H9 (cell line): ENCODE measurements at regions not wholly inside any gene's neighbourhood (a gene's known extent, or its start where the extent isn't known, plus 50 kb on each side); places are given as distances from the start of the nearest gene placed in this dataset.

Experiments
- DNase-seq: peaks from one replicate; pipeline ENCODE4 v3.0.0-alpha.2; 2017
- H2AFZ ChIP-seq: one replicate; pipeline ENCODE4 v1.6.1; 2013; ENCODE audit warnings: mild to moderate bottlenecking, low read length, control low read depth, moderate library complexity
- H2AK5ac ChIP-seq: 2 replicates; pipeline ENCODE4 v1.6.1; 2013; ENCODE audit warnings: low read length, control low read depth, mixed read lengths; ENCODE audit not compliant: insufficient read length
- H2BK120ac ChIP-seq: one replicate; pipeline ENCODE4 v1.6.1; 2013; ENCODE audit warnings: low read depth, mild to moderate bottlenecking, low read length, control low read depth, inconsistent platforms; ENCODE audit not compliant: poor library complexity, severe bottlenecking
- H2BK12ac ChIP-seq: 2 replicates; pipeline ENCODE4 v1.6.1; 2013; ENCODE audit warnings: low read length, control low read depth, mixed read lengths, low read depth; ENCODE audit not compliant: insufficient read length
- H2BK15ac ChIP-seq: 2 replicates; pipeline ENCODE4 v1.6.1; 2013; ENCODE audit warnings: low read depth, low read length, control low read depth
- H2BK20ac ChIP-seq: one replicate; pipeline ENCODE4 v1.6.1; 2013; ENCODE audit warnings: low read depth, mild to moderate bottlenecking, low read length, control low read depth, inconsistent platforms; ENCODE audit not compliant: poor library complexity, severe bottlenecking
- H2BK5ac ChIP-seq: 2 replicates; pipeline ENCODE4 v1.6.1; 2013; ENCODE audit warnings: low read length, control low read depth, mixed read lengths; ENCODE audit not compliant: insufficient read length
- H3K14ac ChIP-seq: 2 replicates; pipeline ENCODE4 v1.6.1; 2013; ENCODE audit warnings: low read length, control low read depth; ENCODE audit not compliant: insufficient read depth
- H3K18ac ChIP-seq: 2 replicates; pipeline ENCODE4 v1.6.1; 2013; ENCODE audit warnings: low read depth, mild to moderate bottlenecking, mixed read lengths, low read length, control low read depth; ENCODE audit not compliant: insufficient read length
- H3K23ac ChIP-seq: 2 replicates; pipeline ENCODE4 v1.6.1; 2013; ENCODE audit warnings: low read length, control low read depth, mixed read lengths, low read depth; ENCODE audit not compliant: insufficient read length
- H3K23me2 ChIP-seq: 2 replicates; pipeline ENCODE4 v1.6.1; 2013; ENCODE audit warnings: low read depth, mild to moderate bottlenecking, mixed read lengths, low read length, control low read depth; ENCODE audit not compliant: insufficient read length, poor library complexity, severe bottlenecking
- H3K27ac ChIP-seq: 2 replicates; pipeline ENCODE4 v1.5.1; 2013; ENCODE audit warnings: low read length, control low read depth, mixed read lengths, low read depth; ENCODE audit not compliant: insufficient read length
- H3K27me3 ChIP-seq: 2 replicates; pipeline ENCODE4 v1.6.1; 2013; ENCODE audit warnings: low read length, control low read depth, inconsistent platforms; ENCODE audit not compliant: insufficient read depth
- H3K4ac ChIP-seq: 2 replicates; pipeline ENCODE4 v1.6.1; 2013; ENCODE audit warnings: low read depth, mild to moderate bottlenecking, control low read depth, inconsistent platforms, low read length, moderate library complexity
- H3K4me1 ChIP-seq: 2 replicates; pipeline ENCODE4 v1.6.1; 2013; ENCODE audit warnings: low read length, control low read depth, inconsistent platforms; ENCODE audit not compliant: insufficient read depth
- H3K4me2 ChIP-seq: 2 replicates; pipeline ENCODE4 v1.6.1; 2013; ENCODE audit warnings: low read length, control low read depth, mixed read lengths; ENCODE audit not compliant: insufficient read length, insufficient read depth
- H3K56ac ChIP-seq: 2 replicates; pipeline ENCODE4 v1.6.1; 2013; ENCODE audit warnings: low read depth, mild to moderate bottlenecking, mixed read lengths, low read length, control low read depth; ENCODE audit not compliant: insufficient read length
- H3K79me1 ChIP-seq: 2 replicates; pipeline ENCODE4 v1.6.1; 2013; ENCODE audit warnings: low read depth, mild to moderate bottlenecking, moderate library complexity, low read length, control low read depth, inconsistent platforms; ENCODE audit not compliant: insufficient read depth, poor library complexity, severe bottlenecking
- H3K79me2 ChIP-seq: 2 replicates; pipeline ENCODE4 v1.6.1; 2013; ENCODE audit warnings: low read length, control low read depth, inconsistent platforms; ENCODE audit not compliant: insufficient read depth
- H3K9ac ChIP-seq: 2 replicates; pipeline ENCODE4 v1.6.1; 2013; ENCODE audit warnings: low read length, control low read depth, mixed read lengths; ENCODE audit not compliant: insufficient read length; ENCODE audit errors: extremely low read depth
- H3K9me3 ChIP-seq: one replicate; pipeline ENCODE4 v1.6.1; 2013; ENCODE audit warnings: low read depth, low read length, inconsistent platforms; ENCODE audit not compliant: control insufficient read depth
- H3T11ph ChIP-seq: one replicate; pipeline ENCODE4 v1.6.1; 2013; ENCODE audit warnings: mild to moderate bottlenecking, low read length, control low read depth, inconsistent platforms
- H4K20me1 ChIP-seq: one replicate; pipeline ENCODE4 v1.6.1; 2013; ENCODE audit not compliant: control insufficient read depth, insufficient read length, insufficient read depth
- H4K5ac ChIP-seq: 2 replicates; pipeline ENCODE4 v1.6.1; 2013; ENCODE audit warnings: low read depth, mild to moderate bottlenecking, mixed read lengths, low read length, control low read depth; ENCODE audit not compliant: insufficient read length
- H4K8ac ChIP-seq: replicated peaks from 2 replicates; pipeline ENCODE4 v1.6.1; 2013; ENCODE audit warnings: low read length, control low read depth, mixed read lengths, low read depth; ENCODE audit not compliant: insufficient read length
- H4K91ac ChIP-seq: 2 replicates; pipeline ENCODE4 v1.6.1; 2013; ENCODE audit warnings: low read depth, mild to moderate bottlenecking, moderate library complexity, mixed read lengths, low read length, control low read depth; ENCODE audit not compliant: insufficient read length
- H3K27ac Mint-ChIP-seq, 3 experiments: 2 replicates in 2 of 3; 3 replicates in 1 of 3; pipeline ENCODE4 v1.8.0; 2020 to 2021; ENCODE audit warnings: mixed read lengths in 3 of 3, mild to moderate bottlenecking in 1 of 3, moderate library complexity in 1 of 3
- H3K27me3 Mint-ChIP-seq: 2 replicates; pipeline ENCODE4 v1.8.0; 2021; ENCODE audit warnings: low read depth, mild to moderate bottlenecking, moderate library complexity, mixed read lengths
- H3K36me3 Mint-ChIP-seq, 3 experiments: 2 replicates in 2 of 3; 3 replicates in 1 of 3; pipeline ENCODE4 v1.8.0; 2020 to 2021; ENCODE audit warnings: low read depth in 3 of 3, mixed read lengths in 3 of 3; ENCODE audit not compliant: insufficient read depth in 1 of 3
- H3K4me1 Mint-ChIP-seq, 2 experiments: 2 replicates each; pipeline ENCODE4 v1.8.0; 2020; ENCODE audit warnings: mixed read lengths in 2 of 2
- H3K4me3 Mint-ChIP-seq, 2 experiments: 2 replicates in 1 of 2; 3 replicates in 1 of 2; pipeline ENCODE4 v1.8.0; 2020 to 2021; ENCODE audit warnings: mild to moderate bottlenecking in 2 of 2, mixed read lengths in 2 of 2, moderate library complexity in 1 of 2
- H3K9me3 Mint-ChIP-seq, 2 experiments: 2 replicates in 1 of 2; 3 replicates in 1 of 2; pipeline ENCODE4 v1.8.0; 2020; ENCODE audit warnings: mild to moderate bottlenecking in 2 of 2, mixed read lengths in 2 of 2, moderate library complexity in 1 of 2
- WGBS: extraction: QIAGEN DNeasy Blood & Tissue Kit; methylation state at CpG from one replicate; pipeline ENCODE4 v1.1.7; 2013; ENCODE audit warnings: missing lambda C conversion rate, low lambda C conversion rate, mixed read lengths; ENCODE audit not compliant: insufficient read length; ENCODE audit errors: extremely low coverage; 5-methylcytosine and 5-hydroxymethylcytosine counted together
- TF ChIP-seq, protein P1 (sequence below): fragments of 200-600 bp; sonication (generic); conservative IDR thresholded peaks from 3 replicates; pipeline ENCODE4 v1.8.0; 2021; ENCODE audit warnings: antibody characterized with exemption, mild to moderate bottlenecking

- no peak overlapping the region for H4K91ac ChIP-seq
- Mint-ChIP-seq H3K27me3 (no peaks in the 10 kb centered on the region), H3K4me3 (no peak overlapping the region), H3K36me3 (no peaks in the 10 kb centered on the region), H3K9me3 (no peaks in the 10 kb centered on the region), H3K27ac (no peak overlapping the region), H3K4me1 (no peaks in the 10 kb centered on the region)
- H3K23me2 ChIP-seq: no peaks in the 10 kb centered on the region
- H3K79me1 ChIP-seq: no peaks in the 10 kb centered on the region
- H2BK15ac ChIP-seq: no peak overlapping the region
- H3T11ph ChIP-seq: no peak overlapping the region
- no peaks in the 10 kb centered on the region for H3K9me3 ChIP-seq
- H3K4me2 ChIP-seq: no peak overlapping the region
- H2AK5ac ChIP-seq: no peak overlapping the region
- DNase-seq: no peak
- H3K9ac ChIP-seq: no peak overlapping the region
- TF ChIP-seq, protein P1, sequence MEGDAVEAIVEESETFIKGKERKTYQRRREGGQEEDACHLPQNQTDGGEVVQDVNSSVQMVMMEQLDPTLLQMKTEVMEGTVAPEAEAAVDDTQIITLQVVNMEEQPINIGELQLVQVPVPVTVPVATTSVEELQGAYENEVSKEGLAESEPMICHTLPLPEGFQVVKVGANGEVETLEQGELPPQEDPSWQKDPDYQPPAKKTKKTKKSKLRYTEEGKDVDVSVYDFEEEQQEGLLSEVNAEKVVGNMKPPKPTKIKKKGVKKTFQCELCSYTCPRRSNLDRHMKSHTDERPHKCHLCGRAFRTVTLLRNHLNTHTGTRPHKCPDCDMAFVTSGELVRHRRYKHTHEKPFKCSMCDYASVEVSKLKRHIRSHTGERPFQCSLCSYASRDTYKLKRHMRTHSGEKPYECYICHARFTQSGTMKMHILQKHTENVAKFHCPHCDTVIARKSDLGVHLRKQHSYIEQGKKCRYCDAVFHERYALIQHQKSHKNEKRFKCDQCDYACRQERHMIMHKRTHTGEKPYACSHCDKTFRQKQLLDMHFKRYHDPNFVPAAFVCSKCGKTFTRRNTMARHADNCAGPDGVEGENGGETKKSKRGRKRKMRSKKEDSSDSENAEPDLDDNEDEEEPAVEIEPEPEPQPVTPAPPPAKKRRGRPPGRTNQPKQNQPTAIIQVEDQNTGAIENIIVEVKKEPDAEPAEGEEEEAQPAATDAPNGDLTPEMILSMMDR: no peak
- no peaks in the 10 kb centered on the region for H3K79me2 ChIP-seq
- no peak overlapping the region for H2AFZ ChIP-seq
- H4K5ac ChIP-seq: no peak overlapping the region
- no peak overlapping the region for H3K23ac ChIP-seq
- H3K4me1 ChIP-seq: no peaks in the 10 kb centered on the region
- H4K20me1 ChIP-seq: no peaks in the 10 kb centered on the region
- H3K27me3 ChIP-seq: no peaks in the 10 kb centered on the region
- no peak overlapping the region for H3K27ac ChIP-seq
- H3K56ac ChIP-seq: no peak overlapping the region
- H3K4ac ChIP-seq: no peak overlapping the region
- H2BK120ac ChIP-seq: no peak overlapping the region
- H2BK20ac ChIP-seq: no peak overlapping the region
- no peak overlapping the region for H3K18ac ChIP-seq
- WGBS: no CpG with 5 or more reads among the region's 2 CpGs
- no peak overlapping the region for H2BK5ac ChIP-seq
- H2BK12ac ChIP-seq: no peak overlapping the region
- no peak overlapping the region for H4K8ac ChIP-seq
- no peak overlapping the region for H3K14ac ChIP-seq
These were observed 432.8 kb downstream of the ANKRD50 start for GRCh38 chr4:124279741-124280140.
